Ovary (tissue), 3 donors: ENCODE measurements at regions not wholly inside any gene's neighbourhood (a gene's known extent, or its start where the extent isn't known, plus 50 kb on each side); places are given as distances from the start of the nearest gene placed in this dataset.

Experiments used
- EP300 ChIP-seq: sonication (generic); formaldehyde crosslinking; IDR thresholded peaks from one replicate; pipeline ENCODE4 v1.6.1; 2017; ENCODE audit warnings: antibody characterized with exemption
- TF ChIP-seq, protein P1 (sequence below), 3 donors: fragments of 450-650 bp in 2 of 3; fragments of 200-600 bp in 1 of 3; IDR thresholded peaks; one replicate each; pipeline versions ENCODE4 v1.5.1 to v1.8.0; 2016 to 2022; ENCODE audit warnings: antibody characterized with exemption in 3 of 3, mild to moderate bottlenecking in 1 of 3
- donor health status: DM: no; HTN: no; CAD: no.

GRCh38 chr2:43101751-43102150, 124.7 kb downstream of the ZFP36L2 start:
- TF ChIP-seq, protein P1, sequence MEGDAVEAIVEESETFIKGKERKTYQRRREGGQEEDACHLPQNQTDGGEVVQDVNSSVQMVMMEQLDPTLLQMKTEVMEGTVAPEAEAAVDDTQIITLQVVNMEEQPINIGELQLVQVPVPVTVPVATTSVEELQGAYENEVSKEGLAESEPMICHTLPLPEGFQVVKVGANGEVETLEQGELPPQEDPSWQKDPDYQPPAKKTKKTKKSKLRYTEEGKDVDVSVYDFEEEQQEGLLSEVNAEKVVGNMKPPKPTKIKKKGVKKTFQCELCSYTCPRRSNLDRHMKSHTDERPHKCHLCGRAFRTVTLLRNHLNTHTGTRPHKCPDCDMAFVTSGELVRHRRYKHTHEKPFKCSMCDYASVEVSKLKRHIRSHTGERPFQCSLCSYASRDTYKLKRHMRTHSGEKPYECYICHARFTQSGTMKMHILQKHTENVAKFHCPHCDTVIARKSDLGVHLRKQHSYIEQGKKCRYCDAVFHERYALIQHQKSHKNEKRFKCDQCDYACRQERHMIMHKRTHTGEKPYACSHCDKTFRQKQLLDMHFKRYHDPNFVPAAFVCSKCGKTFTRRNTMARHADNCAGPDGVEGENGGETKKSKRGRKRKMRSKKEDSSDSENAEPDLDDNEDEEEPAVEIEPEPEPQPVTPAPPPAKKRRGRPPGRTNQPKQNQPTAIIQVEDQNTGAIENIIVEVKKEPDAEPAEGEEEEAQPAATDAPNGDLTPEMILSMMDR (IDR thresholded peaks at IDR 0.05) = no peak
- TF ChIP-seq EP300 = no peak
